ENCODE measurements at regions not wholly inside any gene's neighbourhood (a gene's known extent, or its start where the extent isn't known, plus 50 kb on each side); places are given as distances from the start of the nearest gene placed in this dataset.

DNA sequence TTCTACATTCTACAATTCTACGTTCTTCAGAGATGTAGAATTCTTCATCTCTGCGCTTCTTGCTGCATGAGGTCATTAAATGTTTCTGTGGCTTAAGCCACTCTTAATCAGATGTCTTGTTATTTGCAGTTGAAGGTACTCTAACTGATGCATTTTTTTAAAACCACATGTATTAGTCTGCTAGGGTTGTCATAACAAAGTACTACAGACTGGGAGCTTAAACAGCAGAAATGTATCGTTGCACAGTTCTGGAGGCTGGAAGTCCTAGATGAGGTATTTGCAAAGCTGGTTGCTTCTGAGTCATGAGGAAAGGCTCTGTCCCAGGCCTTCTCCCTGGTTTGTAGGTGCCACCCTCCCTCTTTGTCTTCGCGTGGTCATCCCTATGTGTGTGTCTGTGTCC, 176.3 kb upstream of the GLI2 start:
- Histone ChIP-seq H3K9me3 (no peaks in the 10 kb centered on the region), H3K27ac (no peak overlapping the region), H3K27me3 (replicated peaks; ENCODE audit: insufficient read depth) (no peaks in the 10 kb centered on the region), H3K4me1 (replicated peaks) (no peaks in the 10 kb centered on the region), H3K4me3 (no peak overlapping the region), H3K36me3 (no peaks in the 10 kb centered on the region)
- WGBS, result 90% methylated on average over 5 of the region's 5 CpGs
- DNase-seq (ENCODE audit: low spot score), result no peak
- intact Hi-C loops (cut with DNase I), result no loop called here
- TF ChIP-seq POLR2A (IDR thresholded peaks at IDR 0.05) (no peak), POLR2AphosphoS5 (IDR thresholded peaks at IDR 0.05) (no peak)
- TF ChIP-seq, protein P1, sequence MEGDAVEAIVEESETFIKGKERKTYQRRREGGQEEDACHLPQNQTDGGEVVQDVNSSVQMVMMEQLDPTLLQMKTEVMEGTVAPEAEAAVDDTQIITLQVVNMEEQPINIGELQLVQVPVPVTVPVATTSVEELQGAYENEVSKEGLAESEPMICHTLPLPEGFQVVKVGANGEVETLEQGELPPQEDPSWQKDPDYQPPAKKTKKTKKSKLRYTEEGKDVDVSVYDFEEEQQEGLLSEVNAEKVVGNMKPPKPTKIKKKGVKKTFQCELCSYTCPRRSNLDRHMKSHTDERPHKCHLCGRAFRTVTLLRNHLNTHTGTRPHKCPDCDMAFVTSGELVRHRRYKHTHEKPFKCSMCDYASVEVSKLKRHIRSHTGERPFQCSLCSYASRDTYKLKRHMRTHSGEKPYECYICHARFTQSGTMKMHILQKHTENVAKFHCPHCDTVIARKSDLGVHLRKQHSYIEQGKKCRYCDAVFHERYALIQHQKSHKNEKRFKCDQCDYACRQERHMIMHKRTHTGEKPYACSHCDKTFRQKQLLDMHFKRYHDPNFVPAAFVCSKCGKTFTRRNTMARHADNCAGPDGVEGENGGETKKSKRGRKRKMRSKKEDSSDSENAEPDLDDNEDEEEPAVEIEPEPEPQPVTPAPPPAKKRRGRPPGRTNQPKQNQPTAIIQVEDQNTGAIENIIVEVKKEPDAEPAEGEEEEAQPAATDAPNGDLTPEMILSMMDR (IDR thresholded peaks at IDR 0.05), result no peak

DNA sequence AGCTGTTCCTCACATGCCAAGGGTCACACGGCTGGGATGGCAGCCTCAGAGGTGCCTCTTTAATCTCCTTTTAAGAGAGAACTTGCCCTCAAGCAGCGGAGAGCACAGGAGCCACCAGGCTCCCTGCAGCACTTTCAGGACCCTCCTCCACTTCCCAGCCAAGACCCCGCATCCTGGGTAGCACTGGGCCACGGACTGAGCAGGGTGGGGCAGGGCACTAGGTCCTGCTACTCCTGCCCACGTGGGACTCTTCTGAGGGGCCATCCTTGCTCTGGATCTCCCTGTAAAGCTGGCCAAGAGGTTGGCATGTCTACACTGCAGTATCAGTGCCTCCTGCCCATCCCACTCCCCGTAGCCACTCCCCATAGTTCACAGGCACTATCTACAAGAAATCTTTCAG, 175.3 kb upstream of the GLI2 start:
- 85% methylated on average over 6 of the region's 6 CpGs for WGBS
- no peaks in the 10 kb centered on the region for H3K4me1 ChIP-seq (replicated peaks)
- no peak overlapping the region for H3K27ac ChIP-seq
- H3K36me3 ChIP-seq, result no peaks in the 10 kb centered on the region
- intact Hi-C loops (cut with DNase I), result no loop called here
- TF ChIP-seq POLR2AphosphoS5 (IDR thresholded peaks at IDR 0.05) (no peak), POLR2A (IDR thresholded peaks at IDR 0.05) (no peak)
- TF ChIP-seq, protein P1 (IDR thresholded peaks at IDR 0.05), result no peak
- DNase-seq (ENCODE audit: low spot score), result no peak
- no peak overlapping the region for H3K4me3 ChIP-seq
- no peaks in the 10 kb centered on the region for H3K27me3 ChIP-seq (replicated peaks; ENCODE audit: insufficient read depth)
- H3K9me3 ChIP-seq, result no peaks in the 10 kb centered on the region

DNA sequence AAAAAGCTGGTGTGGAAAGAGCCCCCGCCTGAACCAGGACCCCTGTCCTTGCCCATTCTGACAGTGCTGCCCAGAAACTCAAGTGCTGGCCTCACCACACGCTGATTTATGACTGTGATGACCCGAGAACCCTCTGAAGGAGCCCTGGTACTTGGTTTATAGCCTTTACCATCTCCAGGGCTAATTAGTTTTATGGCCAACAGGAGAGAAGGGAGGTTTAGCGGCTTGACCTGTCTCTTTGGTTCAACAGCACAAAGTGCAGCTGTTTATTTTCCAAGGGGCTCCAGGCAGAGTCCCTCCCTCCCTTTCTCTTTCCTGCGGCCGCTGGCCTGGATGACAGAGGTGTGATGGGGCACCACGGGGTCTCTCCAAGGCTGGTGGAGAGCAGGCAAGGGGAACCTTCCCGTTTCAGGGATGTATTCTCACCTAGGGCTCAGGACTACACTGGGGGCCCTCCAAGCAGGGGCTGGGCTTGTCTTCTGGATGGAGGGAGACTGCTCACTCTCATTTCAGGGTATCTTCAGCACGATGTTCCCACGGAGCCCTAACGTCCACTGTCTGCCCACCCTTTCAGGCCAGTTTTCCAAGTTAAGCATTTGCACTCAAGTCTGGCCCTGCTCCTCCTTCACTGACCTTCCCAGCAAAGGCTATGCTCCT, 174.2 kb upstream of the GLI2 start:
- H3K4me3 ChIP-seq, result no peak overlapping the region
- 74% methylated on average over 11 of the region's 11 CpGs for WGBS
- H3K27ac ChIP-seq, result no peak overlapping the region
- TF ChIP-seq, protein P1 (IDR thresholded peaks at IDR 0.05), result no peak
- TF ChIP-seq POLR2A (IDR thresholded peaks at IDR 0.05) (no peak), POLR2AphosphoS5 (IDR thresholded peaks at IDR 0.05) (no peak)
- DNase-seq (ENCODE audit: low spot score), result no peak
- no peaks in the 10 kb centered on the region for H3K4me1 ChIP-seq (replicated peaks)
- intact Hi-C loops (cut with DNase I), result no loop called here
- H3K27me3 ChIP-seq (replicated peaks; ENCODE audit: insufficient read depth), result no peaks in the 10 kb centered on the region
- H3K9me3 ChIP-seq, result no peaks in the 10 kb centered on the region
- H3K36me3 ChIP-seq, result no peaks in the 10 kb centered on the region

DNA sequence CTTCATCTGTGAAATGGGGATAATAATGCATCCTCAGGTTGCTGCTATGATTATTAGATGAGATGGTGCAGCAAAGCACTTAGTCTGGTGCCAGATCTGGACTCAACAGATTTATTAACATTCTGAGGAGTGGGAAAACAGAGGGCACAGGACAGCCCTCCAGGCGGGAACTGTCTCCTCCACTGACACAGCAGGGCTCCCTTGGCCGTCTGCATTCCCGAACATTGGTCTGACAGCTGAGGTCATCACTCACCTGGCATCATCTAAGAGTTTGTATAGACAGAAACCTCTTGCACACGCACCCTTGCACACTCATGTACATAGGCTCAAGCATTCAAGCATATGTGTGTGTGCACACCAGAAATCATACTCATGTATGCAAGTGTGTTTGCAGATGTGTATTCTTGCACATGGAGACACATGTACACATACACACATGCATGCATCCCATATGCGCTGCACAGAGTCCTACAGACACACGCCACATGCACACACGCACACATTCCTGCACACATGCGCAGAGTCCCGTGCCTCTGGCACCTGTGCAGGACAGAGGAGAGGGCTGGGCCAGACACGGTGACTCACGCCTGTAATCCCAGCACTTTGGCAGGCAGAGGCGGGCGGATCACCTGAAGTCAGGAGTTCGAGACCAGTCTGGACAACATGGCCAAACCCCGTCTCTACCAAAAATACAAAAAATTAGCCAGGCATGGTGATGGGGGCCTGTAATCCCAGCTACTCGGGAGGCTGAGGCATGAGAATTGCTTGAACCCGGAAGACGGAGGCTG, 173.3 kb upstream of the GLI2 start:
- no peaks in the 10 kb centered on the region for H3K4me1 ChIP-seq (replicated peaks)
- TF ChIP-seq POLR2A (IDR thresholded peaks at IDR 0.05) (no peak), POLR2AphosphoS5 (IDR thresholded peaks at IDR 0.05) (no peak)
- TF ChIP-seq, protein P1 (IDR thresholded peaks at IDR 0.05), result no peak
- H3K36me3 ChIP-seq, result no peaks in the 10 kb centered on the region
- 96% methylated on average over 18 of the region's 18 CpGs for WGBS
- H3K27me3 ChIP-seq (replicated peaks; ENCODE audit: insufficient read depth), result no peaks in the 10 kb centered on the region
- DNase-seq (ENCODE audit: low spot score), result no peak
- no peak overlapping the region for H3K27ac ChIP-seq
- no peak overlapping the region for H3K4me3 ChIP-seq
- H3K9me3 ChIP-seq, result no peaks in the 10 kb centered on the region
- intact Hi-C loops (cut with DNase I), result no loop called here

DNA sequence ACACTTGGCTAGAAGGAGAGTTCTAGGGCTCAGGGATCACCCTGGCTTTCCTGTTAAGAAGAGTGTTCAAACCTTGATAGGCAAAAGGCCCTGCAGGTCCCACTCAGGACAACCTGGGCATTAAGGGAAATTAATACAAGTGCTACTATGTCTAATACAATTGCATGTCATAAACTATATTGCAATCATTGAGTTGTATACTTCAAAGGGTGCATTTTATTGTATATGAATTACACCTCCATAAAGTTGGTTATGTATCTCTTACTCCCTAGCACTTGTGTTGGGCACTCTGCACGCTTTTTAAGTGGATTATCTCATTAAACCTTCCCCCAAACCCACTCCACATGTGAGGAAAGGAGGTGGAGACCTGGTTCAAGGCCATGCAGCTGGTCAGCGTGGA, 172.1 kb upstream of the GLI2 start:
- intact Hi-C loops (cut with DNase I), result no loop called here
- Histone ChIP-seq H3K9me3 (no peaks in the 10 kb centered on the region), H3K4me3 (no peak overlapping the region), H3K4me1 (replicated peaks) (no peaks in the 10 kb centered on the region), H3K36me3 (no peaks in the 10 kb centered on the region), H3K27me3 (replicated peaks; ENCODE audit: insufficient read depth) (no peaks in the 10 kb centered on the region), H3K27ac (no peak overlapping the region)
- WGBS, result 93% methylated on average over 2 of the region's 2 CpGs
- TF ChIP-seq POLR2A (IDR thresholded peaks at IDR 0.05) (no peak), POLR2AphosphoS5 (IDR thresholded peaks at IDR 0.05) (no peak)
- TF ChIP-seq, protein P1 (IDR thresholded peaks at IDR 0.05), result no peak
- no peak for DNase-seq (ENCODE audit: low spot score)
